Transverse colon (tissue), 4 donors: ENCODE measurements at regions not wholly inside any gene's neighbourhood (a gene's known extent, or its start where the extent isn't known, plus 50 kb on each side); places are given as distances from the start of the nearest gene placed in this dataset.
A peak's percentile ranks its signal among the peaks of the same experiment; 100 is the strongest.

Experiments used
- DNase-seq: peaks from one replicate; pipeline ENCODE4 v3.0.0-alpha.2; 2019
- H3K27ac ChIP-seq, 4 donors: fragments of 200-600 bp; sonication (generic); 2 replicates each; pipeline ENCODE4 v1.5.1; 2016 to 2018; ENCODE audit warnings: inconsistent platforms in 4 of 4
- H3K27me3 ChIP-seq: fragments of 200-600 bp; sonication (generic); 2 replicates; pipeline ENCODE4 v1.5.1; 2017; ENCODE audit warnings: inconsistent platforms
- H3K36me3 ChIP-seq, 4 donors: fragments of 200-600 bp; sonication (generic); 2 replicates each; pipeline ENCODE4 v1.5.1; 2017 to 2019; ENCODE audit warnings: inconsistent platforms in 4 of 4
- H3K4me1 ChIP-seq, 4 donors: fragments of 200-600 bp; sonication (generic); 2 replicates each; pipeline ENCODE4 v1.5.1; 2017 to 2020; ENCODE audit warnings: inconsistent platforms in 4 of 4
- H3K4me3 ChIP-seq, 4 donors: fragments of 200-600 bp; sonication (generic); 1 replicate in 1 of 4; 2 replicates in 3 of 4; pipeline versions ENCODE4 v1.5.1 to v1.6.1; 2017 to 2019; ENCODE audit warnings: inconsistent platforms in 4 of 4
- H3K9me3 ChIP-seq, 2 donors: fragments of 200-600 bp; sonication (generic); 2 replicates each; pipeline ENCODE4 v1.5.1; 2017 to 2019; ENCODE audit warnings: inconsistent platforms in 2 of 2
- CTCF ChIP-seq, 5 experiments: fragments of 200-600 bp in 3 of 5; fragments of 450-650 bp in 2 of 5; sonication (generic) in 3 of 5; IDR thresholded peaks; 1 replicate in 2 of 5; 2 replicates in 3 of 5; pipeline ENCODE4 v1.5.1; 2016 to 2017; ENCODE audit warnings: antibody characterized with exemption in 5 of 5, inconsistent platforms in 3 of 5, mild to moderate bottlenecking in 2 of 5, moderate library complexity in 1 of 5
- EP300 ChIP-seq: sonication (generic); formaldehyde crosslinking; IDR thresholded peaks from one replicate; pipeline ENCODE4 v1.6.1; 2017; ENCODE audit warnings: antibody characterized with exemption, low read depth
- POLR2A ChIP-seq: fragments of 450-650 bp; IDR thresholded peaks from one replicate; pipeline ENCODE4 v1.6.1; 2016; ENCODE audit warnings: antibody characterized with exemption, mild to moderate bottlenecking, moderate library complexity
- POLR2AphosphoS5 ChIP-seq, 3 donors: sonication (generic); formaldehyde crosslinking; IDR thresholded peaks; one replicate each; pipeline ENCODE4 v1.6.1; 2016; ENCODE audit warnings: antibody characterized with exemption in 3 of 3
- whole genome bisulfite sequencing, 2 donors: methylation state at CpG; one replicate each; pipeline ENCODE4 v1.1.5; 2018; ENCODE audit warnings: low coverage in 1 of 2; 5-methylcytosine and 5-hydroxymethylcytosine counted together
- in situ Hi-C, 4 donors: fragments of 200-750 bp; cut with MboI; loops; one replicate each; pipeline versions ENCODE4 v1.15.0 to v1.15.1; 2017; ENCODE audit warnings: low sequenced_read_pairs in 3 of 4, low pct_ligation_motif_present in 1 of 4, low pct_unique_long_range_greater_than_20kb in 1 of 4
- intact Hi-C: fragments of 100-400 bp; cut with DNase I; formaldehyde crosslinking; loops from one replicate; pipeline ENCODE4 v1.15.1; 2023; ENCODE audit warnings: low total_unique reads

- Histone ChIP-seq H3K36me3 (no peaks in the 10 kb centered on the region), H3K27ac (no peak overlapping the region), H3K9me3 (no peaks in the 10 kb centered on the region), H3K27me3 (no peaks in the 10 kb centered on the region), H3K4me1 (no peaks in the 10 kb centered on the region), H3K4me3 (no peak overlapping the region)
- in situ Hi-C loops, result loop anchor here in 1 of 4 donors (10.0 kb wide), 1 partner anchor 58 kb away; the partner anchor contains the start of gene BOD1L2
- no peak for TF ChIP-seq CTCF (IDR thresholded peaks at IDR 0.05)
- TF ChIP-seq EP300, result no peak
- no peak for TF ChIP-seq POLR2AphosphoS5 (IDR thresholded peaks at IDR 0.05)
- TF ChIP-seq POLR2A, result no peak
- intact Hi-C loops, result no loop called here
- 66 to 80% methylated on average over 3 of the region's 3 CpGs for WGBS, 2 donors
- DNase-seq, result no peak
Observed at GRCh38 chr18:57202881-57203280, 56.0 kb downstream of the BOD1L2 start.

- Histone ChIP-seq H3K36me3 (no peaks in the 10 kb centered on the region), H3K27me3 (no peaks in the 10 kb centered on the region), H3K4me1 (peaks cover 0 to 11% (median 8%) of the 10 kb centered on the region in 4 donors), H3K9me3 (no peaks in the 10 kb centered on the region), H3K27ac (no peak overlapping the region), H3K4me3 (no peak overlapping the region)
- TF ChIP-seq POLR2A (no peak), CTCF (IDR thresholded peaks at IDR 0.05) (no peak), EP300 (no peak), POLR2AphosphoS5 (IDR thresholded peaks at IDR 0.05) (no peak)
- DNase-seq, result no peak
- WGBS, 2 donors, result 76 to 100% methylated on average over 2 to 4 of the region's 4 CpGs
- in situ Hi-C loops (loop anchor here in 1 of 4 donors (10.0 kb wide), 1 partner anchor 61 kb away; the partner anchor contains the start of gene BOD1L2), intact Hi-C loops (no loop called here)
Observed at GRCh38 chr18:57205641-57206040, 58.8 kb downstream of the BOD1L2 start.

GRCh38 chr18:57207124-57207916, 60.4 kb downstream of the BOD1L2 start:
- H3K27ac ChIP-seq, result no peak overlapping the region
- intact Hi-C loops (no loop called here), in situ Hi-C loops (loop anchor here in 1 of 4 donors (10.0 kb wide), 1 partner anchor 63 kb away; the partner anchor contains the start of gene BOD1L2)
- H3K36me3 ChIP-seq, result no peaks in the 10 kb centered on the region
- TF ChIP-seq CTCF (IDR thresholded peaks at IDR 0.05), result no peak
- no peak for TF ChIP-seq POLR2AphosphoS5 (IDR thresholded peaks at IDR 0.05)
- no peak for TF ChIP-seq EP300
- no peak for TF ChIP-seq POLR2A
- H3K4me3 ChIP-seq, result no peak overlapping the region
- DNase-seq, result no peak
- H3K27me3 ChIP-seq, result no peaks in the 10 kb centered on the region
- peaks cover 0 to 18% (median 8%) of the 10 kb centered on the region in 4 donors for H3K4me1 ChIP-seq
- no peaks in the 10 kb centered on the region for H3K9me3 ChIP-seq
- 50 to 75% methylated on average over 2 to 6 of the region's 6 CpGs for WGBS, 2 donors

- in situ Hi-C loops (loop anchor here in 1 of 4 donors (10.0 kb wide), 1 partner anchor 63 kb away; the partner anchor contains the start of gene BOD1L2), intact Hi-C loops (no loop called here)
- H3K27ac ChIP-seq, result no peak overlapping the region
- H3K36me3 ChIP-seq, result no peaks in the 10 kb centered on the region
- peak; percentile 23 for DNase-seq
- 44 to 46% methylated on average over 4 to 7 of the region's 7 CpGs for WGBS, 2 donors
- H3K27me3 ChIP-seq, result no peaks in the 10 kb centered on the region
- no peaks in the 10 kb centered on the region for H3K9me3 ChIP-seq
- H3K4me3 ChIP-seq, result no peak overlapping the region
- TF ChIP-seq CTCF (IDR thresholded peaks at IDR 0.05) (no peak), POLR2AphosphoS5 (IDR thresholded peaks at IDR 0.05) (no peak), POLR2A (no peak)
- H3K4me1 ChIP-seq, result peaks cover 0 to 18% (median 8%) of the 10 kb centered on the region in 4 donors
Observed at GRCh38 chr18:57208047-57208446, 61.2 kb downstream of the BOD1L2 start.
